NCI-H2029 (cell line): ENCODE measurements at regions not wholly inside any gene's neighbourhood (a gene's known extent, or its start where the extent isn't known, plus 50 kb on each side); places are given as distances from the start of the nearest gene placed in this dataset.

Experiments
- DNase-seq: peaks from one replicate; lab custom pipeline; 2025; lab: John Stamatoyannopoulos, UW

DNA sequence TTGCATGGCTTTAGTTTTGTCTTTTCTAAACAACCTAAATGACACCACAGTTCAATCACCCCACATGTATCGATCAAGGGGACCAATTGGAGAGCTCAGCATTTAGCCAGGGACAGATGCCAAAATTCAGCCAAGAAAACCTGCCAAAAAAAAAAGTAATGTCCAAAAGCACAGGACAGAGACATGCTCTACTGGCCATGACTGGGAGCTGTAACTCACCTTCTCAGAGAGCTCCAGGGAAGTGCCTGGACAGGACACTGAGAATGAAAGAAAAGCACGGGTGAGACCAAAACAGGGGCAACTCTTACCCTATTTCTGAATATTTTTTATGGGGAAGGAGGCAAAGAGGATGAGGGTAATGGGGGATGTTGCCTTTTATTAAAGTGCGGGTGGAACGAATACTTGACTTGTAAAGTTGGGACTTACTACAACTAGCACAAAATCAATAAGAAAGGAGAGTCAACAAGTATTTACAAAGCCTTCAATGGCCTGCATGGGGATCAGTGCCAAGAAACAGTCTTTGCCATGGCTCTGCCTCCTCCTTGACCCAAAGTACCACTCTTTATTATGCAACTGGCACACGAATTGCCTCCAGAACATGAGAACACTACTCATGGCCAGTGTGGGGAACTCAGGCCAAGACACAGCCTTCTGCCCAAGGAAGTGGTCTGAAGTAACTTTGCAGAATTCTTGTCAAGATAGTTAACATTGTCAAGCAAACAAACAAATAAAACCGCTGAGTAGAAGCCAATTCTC is 72.9 kb upstream of the HK2 start:
- peak; percentile 7 for DNase-seq

- DNase-seq, result no peak
Observed at GRCh38 chr2:74762789-74763188, 71.1 kb upstream of the HK2 start.

- DNase-seq, result no peak
Observed at GRCh38 chr2:74763962-74764428, 69.9 kb upstream of the HK2 start.

DNA sequence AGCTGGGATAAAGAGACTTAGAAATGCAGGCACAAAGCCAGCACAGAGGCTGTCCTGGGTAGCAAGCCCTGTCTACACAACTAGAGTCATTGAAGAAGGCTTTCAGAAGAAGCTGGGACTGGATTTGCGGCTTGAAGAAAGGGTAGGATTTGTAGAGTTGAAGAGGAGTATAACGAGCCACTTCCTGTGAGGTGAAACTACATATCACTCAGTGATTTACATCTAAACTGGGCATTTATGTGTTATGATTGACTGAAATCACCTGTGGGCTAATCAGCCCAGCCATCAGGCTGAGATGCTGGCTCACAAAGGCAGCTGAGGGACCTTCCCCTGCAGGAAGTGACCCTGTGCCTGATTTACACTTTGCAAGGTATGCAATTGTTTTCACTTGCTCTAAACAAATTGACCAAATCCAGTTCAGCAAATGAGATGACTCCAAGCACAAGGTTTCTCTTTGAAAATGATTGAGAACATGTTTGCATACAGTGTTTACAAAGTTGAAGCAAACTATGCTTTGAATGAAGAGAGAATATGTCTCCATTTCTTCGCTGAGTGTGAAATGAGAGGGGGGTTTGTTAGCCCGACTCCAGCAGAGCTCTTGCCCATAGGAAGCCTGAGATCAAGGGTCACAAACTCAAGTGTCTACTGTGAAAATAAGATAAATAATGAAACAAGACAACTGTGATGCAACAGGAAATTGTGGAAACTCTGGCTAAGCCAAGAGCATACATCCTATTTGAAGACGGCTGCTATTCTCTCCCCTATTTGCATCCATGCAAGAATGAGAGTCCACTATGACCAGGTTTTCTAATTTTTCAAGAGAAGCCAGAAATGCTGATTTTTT is 69.3 kb upstream of the HK2 start:
- no peak for DNase-seq

- no peak for DNase-seq
Observed at GRCh38 chr2:74766780-74767179, 67.1 kb upstream of the HK2 start.

- DNase-seq, result no peak
Observed at GRCh38 chr2:74767618-74768017, 66.3 kb upstream of the HK2 start.

- DNase-seq, result no peak
Observed at GRCh38 chr2:74768401-74768914, 65.5 kb upstream of the HK2 start.

DNA sequence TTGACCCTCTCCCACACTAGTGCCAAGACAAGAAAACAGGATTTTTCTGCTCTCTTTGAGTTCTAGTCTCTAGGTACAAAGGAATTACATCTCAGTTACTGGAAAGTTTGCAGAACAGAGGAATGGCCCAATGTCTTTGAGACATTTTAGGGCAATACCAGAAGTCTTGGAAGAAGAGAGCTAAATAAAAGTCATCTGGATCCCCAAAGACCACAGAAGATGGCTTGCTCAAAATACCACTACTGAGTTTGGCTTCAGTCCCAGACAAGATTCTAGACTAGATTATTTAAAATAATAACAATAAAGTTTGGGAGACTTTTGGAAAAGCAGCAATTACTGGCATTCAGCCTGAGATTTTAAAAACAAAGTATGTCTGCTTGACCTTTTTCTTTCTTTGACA is 61.9 kb upstream of the HK2 start:
- DNase-seq, result no peak

DNA sequence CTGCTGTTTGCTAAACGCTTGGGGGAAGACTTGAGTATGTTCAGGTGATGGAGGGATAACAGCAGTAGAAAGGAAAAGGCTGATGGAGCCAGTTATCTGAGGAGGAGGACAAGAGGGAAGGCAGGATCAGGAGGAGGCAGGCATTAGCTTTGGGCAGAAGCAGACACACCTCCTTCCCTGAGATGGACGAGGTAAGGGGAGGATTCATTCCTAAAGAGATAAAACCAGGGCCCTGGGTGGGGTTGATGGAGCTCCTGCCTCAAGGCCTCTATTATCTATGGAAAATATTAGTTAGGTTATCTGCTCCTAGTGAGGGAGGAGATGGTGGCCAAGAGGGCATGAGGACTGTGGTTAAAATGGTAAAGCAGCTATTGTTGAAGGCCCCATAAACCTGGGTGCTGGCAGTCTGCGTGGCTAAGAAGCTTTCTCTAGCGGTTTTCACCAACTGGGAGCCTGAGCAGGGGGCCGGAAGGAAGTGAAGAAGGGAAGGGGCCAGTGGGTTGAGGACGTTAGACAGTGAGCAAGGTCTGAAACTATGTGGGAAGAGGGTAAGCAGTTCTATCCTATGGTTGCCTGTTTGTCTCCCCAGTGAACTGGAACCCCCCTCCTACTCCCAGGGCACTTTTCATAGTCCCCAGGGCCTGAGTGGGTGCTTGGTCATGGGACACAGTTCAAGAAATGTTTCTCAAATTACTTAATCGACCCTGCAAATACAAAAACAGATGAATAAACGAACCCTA is 56.6 kb upstream of the HK2 start:
- DNase-seq, result no peak

- peak; percentile 43 for DNase-seq
Observed at GRCh38 chr2:74778381-74779264, 55.3 kb upstream of the HK2 start.

- no peak for DNase-seq
Observed at GRCh38 chr2:74779265-74779558, 54.7 kb upstream of the HK2 start.

DNA sequence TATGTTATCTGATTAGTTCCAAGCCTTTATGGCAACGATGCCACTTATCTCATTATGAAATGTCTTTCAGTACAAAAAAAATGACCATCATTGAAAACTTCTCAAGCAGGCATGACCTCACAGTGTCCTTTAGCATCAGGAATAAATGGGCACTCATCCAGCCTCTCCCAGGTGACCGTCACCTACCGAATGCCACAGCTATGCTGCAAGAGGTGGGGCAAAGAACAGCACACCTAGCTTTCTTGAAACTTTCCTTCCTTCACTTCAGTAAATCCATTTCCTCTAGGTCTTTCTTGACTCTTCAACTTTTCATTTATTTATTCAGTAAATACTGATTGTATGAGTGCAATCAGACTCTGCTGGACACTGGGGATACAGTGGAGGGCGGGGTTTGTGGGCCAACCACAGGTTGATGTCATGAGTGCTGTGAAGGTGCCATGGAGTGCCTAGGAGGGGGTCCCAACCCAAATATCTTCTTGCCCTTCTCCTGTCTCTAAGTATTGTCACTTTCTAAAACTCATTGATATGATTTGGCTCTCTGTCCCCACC is 54.3 kb upstream of the HK2 start:
- peak; percentile 10 for DNase-seq
